PC-3 (cell line): ENCODE measurements at regions not wholly inside any gene's neighbourhood (a gene's known extent, or its start where the extent isn't known, plus 50 kb on each side); places are given as distances from the start of the nearest gene placed in this dataset.

Experiments
- ATAC-seq: fragments of 200-7000 bp; cut with Tn5 transposase; 2 replicates; pipeline ENCODE4 v1.9.1; 2020; ENCODE audit warnings: mild to moderate bottlenecking, moderate library complexity
- BruUV-seq: library from RNA; stranded (reverse); fragments of 400-500 nt; replicated peaks from 2 replicates; lab custom pipeline; 2021; lab: Mats Ljungman, UMichigan
- CTCF ChIA-PET: fragments of 300-600 bp; sonication (Branson Sonifier 250); formaldehyde crosslinking; loops from one replicate; lab custom pipeline; 2022; ENCODE audit warnings: antibody characterized with exemption; lab: Charles Lee
- POLR2A ChIA-PET: fragments of 300-600 bp; sonication (Branson Sonifier 250); formaldehyde crosslinking; loops from one replicate; lab custom pipeline; 2022; ENCODE audit warnings: antibody characterized with exemption; ENCODE audit not compliant: unreplicated experiment; lab: Charles Lee
- DNase-seq: peaks from one replicate; pipeline ENCODE4 v3.0.0-alpha.2; 2015
- H2AFZ ChIP-seq: fragments of 300-600 bp; sonication (generic); 2 replicates; pipeline ENCODE4 v1.6.0; 2016; ENCODE audit warnings: antibody characterized with exemption, low read length
- H3F3A ChIP-seq: fragments of 300-600 bp; sonication (generic); one replicate; pipeline ENCODE4 v1.6.0; 2017; ENCODE audit warnings: antibody characterized with exemption, low read length, control low read depth, mild to moderate bottlenecking; ENCODE audit not compliant: unreplicated experiment
- H3K27ac ChIP-seq: fragments of 300-600 bp; sonication (generic); 2 replicates; pipeline ENCODE4 v1.5.1; 2016; ENCODE audit warnings: mild to moderate bottlenecking, low read length
- H3K27me3 ChIP-seq: fragments of 300-600 bp; sonication (generic); 2 replicates; pipeline ENCODE4 v1.6.1; 2016; ENCODE audit warnings: low read length, mixed read lengths
- H3K36me3 ChIP-seq: fragments of 300-600 bp; sonication (generic); 2 replicates; pipeline ENCODE4 v1.6.1; 2016; ENCODE audit warnings: low read depth, mixed run types, low read length, mixed read lengths
- H3K4me1 ChIP-seq: fragments of 300-600 bp; sonication (generic); 2 replicates; pipeline ENCODE4 v1.5.1; 2016; ENCODE audit warnings: low read length; ENCODE audit not compliant: insufficient read depth
- H3K4me2 ChIP-seq: fragments of 300-600 bp; sonication (generic); 2 replicates; pipeline ENCODE4 v1.6.0; 2016; ENCODE audit warnings: low read length
- H3K4me3 ChIP-seq: fragments of 300-600 bp; sonication (generic); 2 replicates; pipeline ENCODE4 v1.5.1; 2016; ENCODE audit warnings: mild to moderate bottlenecking, low read length, mixed read lengths
- H3K79me2 ChIP-seq: fragments of 300-600 bp; sonication (generic); 2 replicates; pipeline ENCODE4 v1.6.1; 2017; ENCODE audit warnings: low read length, mixed read lengths
- H3K9ac ChIP-seq: fragments of 300-600 bp; sonication (generic); 2 replicates; pipeline ENCODE4 v1.6.0; 2016; ENCODE audit warnings: mild to moderate bottlenecking, low read length
- H3K9me2 ChIP-seq: fragments of 300-600 bp; sonication (generic); replicated peaks from 2 replicates; pipeline ENCODE4 v1.6.1; 2016; ENCODE audit warnings: mixed run types, low read length, mixed read lengths
- H3K9me3 ChIP-seq: fragments of 300-600 bp; sonication (generic); 2 replicates; pipeline ENCODE4 v1.6.1; 2016; ENCODE audit warnings: low read length, mixed read lengths
- H4K20me1 ChIP-seq: fragments of 300-600 bp; sonication (generic); 2 replicates; pipeline ENCODE4 v1.6.1; 2016; ENCODE audit warnings: low read length, mixed read lengths
- CTCF ChIP-seq: fragments of 300-600 bp; sonication (generic); conservative IDR thresholded peaks from 2 replicates; pipeline ENCODE4 v1.5.1; 2017; ENCODE audit warnings: antibody characterized with exemption, low read depth, mild to moderate bottlenecking, low read length
- EZH2 ChIP-seq: fragments of 300-600 bp; sonication (generic); IDR thresholded peaks from one replicate; pipeline ENCODE4 v1.6.1; 2017; ENCODE audit warnings: antibody characterized with exemption, mild to moderate bottlenecking, low read length; ENCODE audit not compliant: unreplicated experiment
- EZH2phosphoT487 ChIP-seq: fragments of 300-600 bp; sonication (generic); IDR thresholded peaks from 2 replicates; pipeline ENCODE4 v1.6.1; 2018; ENCODE audit warnings: mild to moderate bottlenecking, antibody characterized with exemption, low read length, borderline replicate concordance
- intact Hi-C: fragments of 100-400 bp; cut with micrococcal nuclease; formaldehyde crosslinking; loops from 2 replicates; pipeline ENCODE4 v1.9.0; 2023

GRCh38 chr20:48107560-48107959 is 322.3 kb upstream of the SULF2 start:
- CTCF ChIA-PET: no interaction called here
- BruUV-seq: no TSS peak
- ATAC-seq: no peak

GRCh38 chr20:48106428-48106827 is 321.1 kb upstream of the SULF2 start:
- ChIA-PET POLR2A (no interaction called here), CTCF (no interaction called here)
- H3K4me3 ChIP-seq: no peak overlapping the region

More at GRCh38 chr20:48107560-48107959, 322.3 kb upstream of the SULF2 start:
- Histone ChIP-seq H3K27ac (no peak overlapping the region), H2AFZ (no peak overlapping the region), H3K9me2 (no peaks in the 10 kb centered on the region), H3K4me2 (no peak overlapping the region), H3K9me3 (no peaks in the 10 kb centered on the region), H3K4me1 (no peaks in the 10 kb centered on the region), H3K36me3 (no peaks in the 10 kb centered on the region), H4K20me1 (no peaks in the 10 kb centered on the region), H3K4me3 (no peak overlapping the region), H3K9ac (no peak overlapping the region), H3F3A (no peaks in the 10 kb centered on the region), H3K79me2 (no peaks in the 10 kb centered on the region), H3K27me3 (peaks cover 26% of the 10 kb centered on the region)
- no peak for TF ChIP-seq CTCF
- no peak for TF ChIP-seq EZH2
- TF ChIP-seq EZH2phosphoT487: no peak
- intact Hi-C loops: no loop called here
- POLR2A ChIA-PET: no interaction called here
- peak; percentile 56 for DNase-seq

More at GRCh38 chr20:48106428-48106827, 321.1 kb upstream of the SULF2 start:
- H3K9me2 ChIP-seq: no peaks in the 10 kb centered on the region
- H3K36me3 ChIP-seq: no peaks in the 10 kb centered on the region
- H3K27ac ChIP-seq: no peak overlapping the region
- DNase-seq (no peak), ATAC-seq (no peak)
- H3K79me2 ChIP-seq: no peaks in the 10 kb centered on the region
- H3K9me3 ChIP-seq: no peaks in the 10 kb centered on the region
- H3F3A ChIP-seq: no peaks in the 10 kb centered on the region
- H3K27me3 ChIP-seq: peaks cover 15% of the 10 kb centered on the region; the same call in 1 of the 2 replicates
- TF ChIP-seq EZH2: no peak
- TF ChIP-seq EZH2phosphoT487: no peak
- TF ChIP-seq CTCF: no peak
- no peak overlapping the region for H2AFZ ChIP-seq
- no peak overlapping the region for H3K9ac ChIP-seq
- no peak overlapping the region for H3K4me2 ChIP-seq
- intact Hi-C loops: no loop called here
- no TSS peak for BruUV-seq
- H4K20me1 ChIP-seq: no peaks in the 10 kb centered on the region
- no peaks in the 10 kb centered on the region for H3K4me1 ChIP-seq
